ENCODE measurements at regions not wholly inside any gene's neighbourhood (a gene's known extent, or its start where the extent isn't known, plus 50 kb on each side); places are given as distances from the start of the nearest gene placed in this dataset.
A peak's percentile ranks its signal among the peaks of the same experiment; 100 is the strongest.

DNA sequence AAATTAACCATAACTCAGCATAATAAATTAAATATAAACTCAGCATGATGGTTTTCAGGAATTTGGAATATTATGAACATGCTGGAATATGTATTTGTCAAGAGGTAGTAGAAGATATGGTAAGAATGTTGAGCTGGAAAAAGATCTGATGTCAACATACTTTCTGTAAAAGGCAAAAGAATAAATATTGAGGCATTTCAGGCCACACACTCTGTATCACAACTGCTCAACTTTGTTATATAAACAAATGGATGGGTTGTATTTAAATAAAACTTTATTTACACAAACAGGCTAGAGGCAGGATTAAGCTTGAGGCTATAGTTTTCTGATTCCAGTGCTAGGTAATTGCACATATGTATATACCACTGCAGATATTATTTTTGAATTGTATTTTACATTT is 1409.4 kb downstream of the MRPL39 start:
- intact Hi-C loops (cut with micrococcal nuclease), result no loop called here
- Histone ChIP-seq H3K27ac (ENCODE audit: insufficient read depth, low read length) (no peak overlapping the region), H3K18ac (ENCODE audit: low read depth, low read length) (no peak overlapping the region), H4K8ac (ENCODE audit: low read depth in 2 of 2, low read length in 2 of 2) (no peak overlapping the region), H3K9me1 (ENCODE audit: insufficient read depth, low read length) (no peaks in the 10 kb centered on the region), H3K79me1 (ENCODE audit: low read depth in 1 of 2, low read length in 2 of 2) (no peaks in the 10 kb centered on the region), H3K23ac (ENCODE audit: low read depth, low read length) (no peak overlapping the region), H2BK20ac (ENCODE audit: low read depth, low read length) (no peak overlapping the region), H3K56ac (ENCODE audit: extremely low read depth, insufficient read depth, low read length) (no peak overlapping the region), H3K14ac (replicated peaks; ENCODE audit: low read depth, low read length) (no peak overlapping the region), H2AK9ac (replicated peaks; ENCODE audit: low read depth, low read length, poor library complexity) (no peak overlapping the region), H3K4me1 (ENCODE audit: control insufficient read depth, insufficient read depth, low read length) (no peaks in the 10 kb centered on the region), H2AFZ (replicated peaks; ENCODE audit: low read length, poor library complexity) (no peak overlapping the region), H4K5ac (ENCODE audit: low read depth, low read length) (no peak overlapping the region), H4K91ac (ENCODE audit: insufficient read depth, low read depth, low read length) (no peak overlapping the region), H3K27me3 (ENCODE audit: control insufficient read depth, insufficient read depth, low read length) (no peaks in the 10 kb centered on the region), H3K4me2 (ENCODE audit: low read depth, low read length) (no peak overlapping the region), H3K36me3 (ENCODE audit: control insufficient read depth, insufficient read depth, low read length) (no peaks in the 10 kb centered on the region), H2AK5ac (ENCODE audit: low read depth, low read length) (no peak overlapping the region), H3K9me3 (ENCODE audit: control insufficient read depth, insufficient read depth, low read length) (peaks cover 1% of the 10 kb centered on the region; the same call in 1 of the 2 replicates), H3K4me3 (ENCODE audit: insufficient read depth, low read depth, low read length) (no peak overlapping the region), H3K4ac (ENCODE audit: low read depth, low read length) (no peak overlapping the region), H3K9ac (ENCODE audit: low read depth, low read length) (no peak overlapping the region), H2BK120ac (ENCODE audit: low read depth, low read length) (no peak overlapping the region), H2BK15ac (ENCODE audit: low read depth, low read length) (no peak overlapping the region), H2BK5ac (ENCODE audit: low read depth, low read length, poor library complexity, severe bottlenecking) (no peak overlapping the region), H4K20me1 (ENCODE audit: insufficient read depth, low read length) (no peaks in the 10 kb centered on the region)
- ChIA-PET POLR2A (ENCODE audit: unreplicated experiment) (no interaction called here), CTCF (no interaction called here)
- peak; percentile 59 for ATAC-seq (ENCODE audit: low read depth)
- dilution Hi-C loops (cut with HindIII; ENCODE audit: low sequenced_read_pairs, unreplicated experiment), result no loop called here
- in situ Hi-C loops (cut with MboI; ENCODE audit: low sequenced_read_pairs), result no loop called here
- DNase-seq, result peak; percentile 20
- TF ChIP-seq MAFK (IDR thresholded peaks at IDR 0.05; ENCODE audit: low read depth, low read length), result no peak
- TF ChIP-seq BHLHE40 (IDR thresholded peaks at IDR 0.05; ENCODE audit: low read depth, low read length), result no peak
- no peak for TF ChIP-seq NFE2L2 (IDR thresholded peaks at IDR 0.05; ENCODE audit: low read depth, low read length)
- TF ChIP-seq SMC3 (IDR thresholded peaks at IDR 0.05; ENCODE audit: low read depth, low read length), result no peak
- no peak for TF ChIP-seq RAD21 (IDR thresholded peaks at IDR 0.05; ENCODE audit: low read length)
- no peak for TF ChIP-seq CTCF (conservative IDR thresholded peaks at IDR 0.05; ENCODE audit: low read depth, low read length)
- no peak for TF ChIP-seq POLR2A (IDR thresholded peaks at IDR 0.05; ENCODE audit: low read depth, low read length)
- no peak for TF ChIP-seq RCOR1 (IDR thresholded peaks at IDR 0.05; ENCODE audit: insufficient replicate concordance, low read length)
- no peak for TF ChIP-seq USF2 (IDR thresholded peaks at IDR 0.05; ENCODE audit: low read depth, low read length)
- no peak for TF ChIP-seq MXI1 (IDR thresholded peaks at IDR 0.05; ENCODE audit: borderline replicate concordance, low read depth, low read length)
- TF ChIP-seq RFX5 (IDR thresholded peaks at IDR 0.05; ENCODE audit: low read depth, low read length), result no peak
- TF ChIP-seq FOS (IDR thresholded peaks at IDR 0.05; ENCODE audit: low read depth, low read length), result no peak
- BruUV-seq (replicated peaks), result no TSS peak

Data from IMR-90 (cell line).